HCT116 (cell line): ENCODE measurements at regions not wholly inside any gene's neighbourhood (a gene's known extent, or its start where the extent isn't known, plus 50 kb on each side); places are given as distances from the start of the nearest gene placed in this dataset.

Experiments used
- ATAC-seq: fragments of 200-7000 bp; cut with Tn5 transposase; 2 replicates; pipeline ENCODE4 v1.9.1; 2020; ENCODE audit warnings: mild to moderate bottlenecking, moderate library complexity
- BruUV-seq: library from RNA; stranded (reverse); fragments of 400-500 nt; replicated peaks from 2 replicates; lab custom pipeline; 2021; lab: Mats Ljungman, UMichigan
- CTCF ChIA-PET: fragments of 300-600 bp; sonication (Branson Sonifier 250); formaldehyde crosslinking; loops from one replicate; lab custom pipeline; 2021; ENCODE audit warnings: antibody characterized with exemption; lab: Charles Lee
- POLR2A ChIA-PET: fragments of 300-600, 350-600 bp; sonication (Branson Sonifier 250); formaldehyde crosslinking; loops from one replicate; lab custom pipeline; 2021; ENCODE audit warnings: antibody characterized with exemption; lab: Charles Lee
- RAD21 ChIA-PET, 2 experiments: fragments of 300-600 bp; sonication (Branson Sonifier 250); formaldehyde crosslinking; loops; one replicate each; lab custom pipeline; 2023; ENCODE audit warnings: low total read pairs in 2 of 2; ENCODE audit not compliant: uncharacterized antibody in 2 of 2, unreplicated experiment in 2 of 2, low non-redundant PET in 1 of 2; lab: Charles Lee
- DNase-seq: peaks from one replicate; pipeline ENCODE4 v3.0.0-alpha.2; 2010; ENCODE audit warnings: low read depth, low spot score
- H2AFZ ChIP-seq: fragments of 200-600 bp; shearing (Covaris generic), sonication (generic); 2 replicates; pipeline ENCODE4 v1.6.1; 2017; ENCODE audit warnings: low read depth, mixed run types, mixed read lengths, antibody characterized with exemption, low read length; ENCODE audit not compliant: poor library complexity, severe bottlenecking
- H3K27ac ChIP-seq: 2 replicates; pipeline ENCODE4 v1.5.1; 2012; ENCODE audit warnings: low read depth, low read length
- H3K27me3 ChIP-seq: fragments of 200-600 bp; sonication (generic); 2 replicates; pipeline ENCODE4 v1.6.1; 2016; ENCODE audit warnings: mixed run types, low read length, mixed read lengths; ENCODE audit not compliant: insufficient read depth
- H3K36me3 ChIP-seq, 2 experiments: fragments of 200-500 bp in 1 of 2; fragments of 200-600 bp in 1 of 2; sonication (Bioruptor generic) in 1 of 2; sonication (generic) in 1 of 2; 2 replicates each; pipeline versions ENCODE4 v1.5.1 to v1.6.1; 2014 to 2016; ENCODE audit warnings: low read length in 2 of 2, inconsistent platforms in 1 of 2, mixed read lengths in 1 of 2, mixed run types in 1 of 2; ENCODE audit not compliant: insufficient read depth in 2 of 2, control insufficient read depth in 1 of 2
- H3K4me1 ChIP-seq, 2 experiments: fragments of 200-600 bp in 1 of 2; sonication (generic) in 1 of 2; 2 replicates each; pipeline versions ENCODE4 v1.5.1 to v1.6.1; 2012 to 2017; ENCODE audit warnings: low read length in 2 of 2, inconsistent platforms in 1 of 2, mild to moderate bottlenecking in 1 of 2, mixed read lengths in 1 of 2, mixed run types in 1 of 2, moderate library complexity in 1 of 2; ENCODE audit not compliant: insufficient read depth in 2 of 2, control insufficient read depth in 1 of 2
- H3K4me2 ChIP-seq: fragments of 200-600 bp; sonication (generic); 2 replicates; pipeline ENCODE4 v1.6.1; 2017; ENCODE audit warnings: mixed run types, low read length, mixed read lengths
- H3K4me3 ChIP-seq, 2 experiments: fragments of 200-600 bp in 1 of 2; sonication (generic) in 1 of 2; replicated peaks in 1 of 2; 2 replicates each; pipeline ENCODE4 v1.5.1; 2011 to 2016; ENCODE audit warnings: low read length in 2 of 2, control low read depth in 1 of 2, low read depth in 1 of 2, mild to moderate bottlenecking in 1 of 2, mixed read lengths in 1 of 2, mixed run types in 1 of 2
- H3K79me2 ChIP-seq: fragments of 200-600 bp; sonication (generic); 2 replicates; pipeline ENCODE4 v1.6.1; 2017; ENCODE audit warnings: mild to moderate bottlenecking, mixed run types, low read length, moderate library complexity, mixed read lengths; ENCODE audit not compliant: insufficient read depth
- H3K9ac ChIP-seq: fragments of 200-600 bp; sonication (generic); 2 replicates; pipeline ENCODE4 v1.6.1; 2016; ENCODE audit warnings: low read length, mixed read lengths
- H3K9me2 ChIP-seq: fragments of 200-600 bp; sonication (generic), shearing (Covaris generic); 2 replicates; pipeline ENCODE4 v1.6.1; 2017; ENCODE audit warnings: mixed run types, mild to moderate bottlenecking, moderate library complexity; ENCODE audit not compliant: insufficient read depth
- H3K9me3 ChIP-seq, 2 experiments: fragments of 200-500 bp in 1 of 2; fragments of 200-600 bp in 1 of 2; sonication (Bioruptor generic) in 1 of 2; sonication (generic) in 1 of 2; 2 replicates each; pipeline ENCODE4 v1.6.1; 2014 to 2017; ENCODE audit warnings: low read length in 2 of 2, mixed read lengths in 2 of 2, inconsistent platforms in 1 of 2, low read depth in 1 of 2, mild to moderate bottlenecking in 1 of 2, mixed run types in 1 of 2, moderate library complexity in 1 of 2; ENCODE audit not compliant: control insufficient read depth in 1 of 2, insufficient read depth in 1 of 2
- H4K20me1 ChIP-seq: fragments of 200-600 bp; sonication (generic), shearing (Covaris generic); 2 replicates; pipeline ENCODE4 v1.6.1; 2017; ENCODE audit warnings: mixed run types, mild to moderate bottlenecking, moderate library complexity; ENCODE audit not compliant: insufficient read depth
- CBX3 ChIP-seq: IDR thresholded peaks from 2 replicates; pipeline ENCODE4 v1.6.1; 2012; ENCODE audit warnings: low read depth
- CEBPB ChIP-seq: IDR thresholded peaks from 2 replicates; pipeline ENCODE4 v1.6.1; 2012; ENCODE audit warnings: low read depth
- EGR1 ChIP-seq: IDR thresholded peaks from 2 replicates; pipeline ENCODE4 v1.6.1; 2012; ENCODE audit warnings: low read depth
- EZH2 ChIP-seq: fragments of 200-600 bp; sonication (generic); IDR thresholded peaks from 2 replicates; pipeline ENCODE4 v1.6.1; 2017; ENCODE audit warnings: antibody characterized with exemption, mixed run types
- FOSL1 ChIP-seq: IDR thresholded peaks from 2 replicates; pipeline ENCODE4 v1.6.1; 2012; ENCODE audit warnings: low read depth
- JUND ChIP-seq: IDR thresholded peaks from 2 replicates; pipeline ENCODE4 v1.6.1; 2012
- POLR2A ChIP-seq: IDR thresholded peaks from 2 replicates; pipeline ENCODE4 v1.7.0; 2011; ENCODE audit warnings: borderline replicate concordance; ENCODE audit not compliant: insufficient read depth, insufficient read length; ENCODE audit errors: extremely low read depth
- POLR2AphosphoS5 ChIP-seq: IDR thresholded peaks from 2 replicates; pipeline ENCODE4 v1.6.1; 2011; ENCODE audit warnings: mild to moderate bottlenecking, low read depth, low read length, moderate library complexity
- RAD21 ChIP-seq: IDR thresholded peaks from 2 replicates; pipeline ENCODE4 v1.6.1; 2012; ENCODE audit warnings: low read depth, mild to moderate bottlenecking
- SIN3A ChIP-seq: IDR thresholded peaks from 2 replicates; pipeline ENCODE4 v1.6.1; 2012; ENCODE audit warnings: low read depth
- SP1 ChIP-seq: IDR thresholded peaks from 2 replicates; pipeline ENCODE4 v1.6.1; 2012; ENCODE audit warnings: low read depth
- SRF ChIP-seq: IDR thresholded peaks from 2 replicates; pipeline ENCODE4 v1.6.1; 2012; ENCODE audit warnings: low read depth
- TCF7L2 ChIP-seq: IDR thresholded peaks from 2 replicates; pipeline ENCODE4 v1.7.0; 2011; ENCODE audit warnings: borderline replicate concordance, inconsistent platforms; ENCODE audit not compliant: insufficient read depth, insufficient read length; ENCODE audit errors: extremely low read depth
- ZFX ChIP-seq: fragments of 450-650 bp; IDR thresholded peaks from 2 replicates; pipeline ENCODE4 v1.6.1; 2017
- ZNF274 ChIP-seq: fragments of 200-500 bp; sonication (Bioruptor generic); IDR thresholded peaks from 2 replicates; pipeline ENCODE4 v1.6.1; 2014; ENCODE audit warnings: mild to moderate bottlenecking, low read depth, low read length, inconsistent platforms
- intact Hi-C: fragments of 100-400 bp; cut with micrococcal nuclease; formaldehyde crosslinking; loops from 2 replicates; pipeline ENCODE4 v1.10.0; 2022
- TF ChIP-seq, protein P1 (sequence below): IDR thresholded peaks from 2 replicates; pipeline ENCODE4 v1.6.1; 2012
- TF ChIP-seq, protein P2 (sequence below), 3 experiments: fragments of 200-600 bp in 1 of 3; sonication (generic) in 1 of 3; IDR thresholded peaks in 2 of 3; conservative IDR thresholded peaks in 1 of 3; 2 replicates each; pipeline ENCODE4 v1.5.1; 2012 to 2017; ENCODE audit warnings: low read depth in 2 of 3, low read length in 2 of 3, antibody characterized with exemption in 1 of 3, borderline replicate concordance in 1 of 3, control low read depth in 1 of 3, mild to moderate bottlenecking in 1 of 3, mixed read lengths in 1 of 3, mixed run types in 1 of 3, moderate library complexity in 1 of 3; ENCODE audit not compliant: insufficient read depth in 1 of 3
- TF ChIP-seq, protein P3 (sequence below): IDR thresholded peaks from 2 replicates; pipeline ENCODE4 v1.6.1; 2011; ENCODE audit warnings: mild to moderate bottlenecking, low read length, moderate library complexity; ENCODE audit not compliant: insufficient replicate concordance; ENCODE audit errors: extremely low read depth

DNA sequence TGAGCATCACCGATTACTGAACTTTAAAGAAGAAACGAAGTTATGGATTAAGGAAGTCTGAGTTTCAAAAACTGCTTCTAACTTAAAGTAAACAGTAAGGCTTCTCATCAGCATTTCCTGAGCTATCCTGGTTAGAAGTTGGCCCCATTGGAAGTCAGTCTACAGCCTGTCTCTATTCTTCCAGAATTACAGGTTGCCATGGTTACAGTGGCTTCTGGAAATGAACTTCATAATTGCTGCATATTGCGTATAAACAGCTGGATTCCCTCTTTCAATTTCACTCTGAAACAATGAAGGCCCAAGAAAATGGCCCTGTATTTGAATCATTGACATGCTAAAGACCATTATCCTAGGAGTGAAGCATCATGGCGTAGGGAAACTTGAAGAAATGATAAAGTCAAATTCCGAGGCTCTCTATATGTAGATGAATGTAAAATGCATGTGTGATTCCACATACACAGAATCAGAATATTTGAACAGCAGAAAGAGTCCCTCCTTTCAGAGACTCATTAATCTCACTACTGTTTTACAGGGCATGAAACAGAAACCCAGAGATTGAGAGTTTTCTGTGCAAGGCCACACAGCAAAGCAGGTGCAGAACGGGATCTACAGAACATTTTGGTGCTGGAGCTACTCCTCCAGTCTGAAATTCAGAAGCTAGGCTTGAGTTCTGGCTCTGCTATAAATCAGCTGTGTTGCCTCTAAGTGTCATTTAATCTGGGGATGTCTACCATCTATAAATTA is 856.4 kb upstream of the CELF4 start:
- Histone ChIP-seq H3K27ac (no peak overlapping the region), H3K9me3 (peaks cover 5 to 6% of the 10 kb centered on the region in 2 experiments; a peak in 2 of 4 replicates), H3K79me2 (no peaks in the 10 kb centered on the region), H3K4me2 (no peak overlapping the region), H3K9me2 (no peaks in the 10 kb centered on the region), H3K9ac (no peak overlapping the region), H3K27me3 (no peaks in the 10 kb centered on the region), H4K20me1 (no peaks in the 10 kb centered on the region), H3K4me1 (no peaks in the 10 kb centered on the region), H3K36me3 (no peaks in the 10 kb centered on the region), H2AFZ (no peak overlapping the region), H3K4me3 (no peak overlapping the region)
- BruUV-seq, result no TSS peak
- ChIA-PET POLR2A (no interaction called here), CTCF (no interaction called here), RAD21 (no interaction called here)
- no peak for TF ChIP-seq CBX3
- no peak for TF ChIP-seq ZFX
- no peak for TF ChIP-seq SRF
- no peak for TF ChIP-seq POLR2A
- TF ChIP-seq EGR1, result no peak
- TF ChIP-seq CEBPB, result no peak
- no peak for TF ChIP-seq EZH2
- TF ChIP-seq SP1, result no peak
- TF ChIP-seq SIN3A, result no peak
- TF ChIP-seq ZNF274, result no peak
- TF ChIP-seq, protein P1, sequence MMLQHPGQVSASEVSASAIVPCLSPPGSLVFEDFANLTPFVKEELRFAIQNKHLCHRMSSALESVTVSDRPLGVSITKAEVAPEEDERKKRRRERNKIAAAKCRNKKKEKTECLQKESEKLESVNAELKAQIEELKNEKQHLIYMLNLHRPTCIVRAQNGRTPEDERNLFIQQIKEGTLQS, result no peak
- TF ChIP-seq, protein P2, sequence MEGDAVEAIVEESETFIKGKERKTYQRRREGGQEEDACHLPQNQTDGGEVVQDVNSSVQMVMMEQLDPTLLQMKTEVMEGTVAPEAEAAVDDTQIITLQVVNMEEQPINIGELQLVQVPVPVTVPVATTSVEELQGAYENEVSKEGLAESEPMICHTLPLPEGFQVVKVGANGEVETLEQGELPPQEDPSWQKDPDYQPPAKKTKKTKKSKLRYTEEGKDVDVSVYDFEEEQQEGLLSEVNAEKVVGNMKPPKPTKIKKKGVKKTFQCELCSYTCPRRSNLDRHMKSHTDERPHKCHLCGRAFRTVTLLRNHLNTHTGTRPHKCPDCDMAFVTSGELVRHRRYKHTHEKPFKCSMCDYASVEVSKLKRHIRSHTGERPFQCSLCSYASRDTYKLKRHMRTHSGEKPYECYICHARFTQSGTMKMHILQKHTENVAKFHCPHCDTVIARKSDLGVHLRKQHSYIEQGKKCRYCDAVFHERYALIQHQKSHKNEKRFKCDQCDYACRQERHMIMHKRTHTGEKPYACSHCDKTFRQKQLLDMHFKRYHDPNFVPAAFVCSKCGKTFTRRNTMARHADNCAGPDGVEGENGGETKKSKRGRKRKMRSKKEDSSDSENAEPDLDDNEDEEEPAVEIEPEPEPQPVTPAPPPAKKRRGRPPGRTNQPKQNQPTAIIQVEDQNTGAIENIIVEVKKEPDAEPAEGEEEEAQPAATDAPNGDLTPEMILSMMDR (IDR thresholded peaks at IDR 0.05 in 2 of 3, conservative IDR thresholded peaks at IDR 0.05 in 1 of 3; ENCODE audit: borderline replicate concordance in 1 of 3, insufficient read depth in 1 of 3, low read depth in 2 of 3, low read length in 2 of 3), result no peak
- no peak for TF ChIP-seq POLR2AphosphoS5
- TF ChIP-seq RAD21, result no peak
- no peak for TF ChIP-seq FOSL1
- no peak for TF ChIP-seq TCF7L2
- TF ChIP-seq JUND, result no peak
- TF ChIP-seq, protein P3, sequence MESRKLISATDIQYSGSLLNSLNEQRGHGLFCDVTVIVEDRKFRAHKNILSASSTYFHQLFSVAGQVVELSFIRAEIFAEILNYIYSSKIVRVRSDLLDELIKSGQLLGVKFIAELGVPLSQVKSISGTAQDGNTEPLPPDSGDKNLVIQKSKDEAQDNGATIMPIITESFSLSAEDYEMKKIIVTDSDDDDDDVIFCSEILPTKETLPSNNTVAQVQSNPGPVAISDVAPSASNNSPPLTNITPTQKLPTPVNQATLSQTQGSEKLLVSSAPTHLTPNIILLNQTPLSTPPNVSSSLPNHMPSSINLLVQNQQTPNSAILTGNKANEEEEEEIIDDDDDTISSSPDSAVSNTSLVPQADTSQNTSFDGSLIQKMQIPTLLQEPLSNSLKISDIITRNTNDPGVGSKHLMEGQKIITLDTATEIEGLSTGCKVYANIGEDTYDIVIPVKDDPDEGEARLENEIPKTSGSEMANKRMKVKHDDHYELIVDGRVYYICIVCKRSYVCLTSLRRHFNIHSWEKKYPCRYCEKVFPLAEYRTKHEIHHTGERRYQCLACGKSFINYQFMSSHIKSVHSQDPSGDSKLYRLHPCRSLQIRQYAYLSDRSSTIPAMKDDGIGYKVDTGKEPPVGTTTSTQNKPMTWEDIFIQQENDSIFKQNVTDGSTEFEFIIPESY, result no peak
- intact Hi-C loops, result no loop called here
- ATAC-seq, result no peak
- no peak for DNase-seq
